ENCODE measurements at regions not wholly inside any gene's neighbourhood (a gene's known extent, or its start where the extent isn't known, plus 50 kb on each side); places are given as distances from the start of the nearest gene placed in this dataset.
"Not testable (repeated sequence)": the region's sequence is repeated elsewhere in the genome, so short reads cannot be mapped to it uniquely, and the experiment has no call there.

DNA sequence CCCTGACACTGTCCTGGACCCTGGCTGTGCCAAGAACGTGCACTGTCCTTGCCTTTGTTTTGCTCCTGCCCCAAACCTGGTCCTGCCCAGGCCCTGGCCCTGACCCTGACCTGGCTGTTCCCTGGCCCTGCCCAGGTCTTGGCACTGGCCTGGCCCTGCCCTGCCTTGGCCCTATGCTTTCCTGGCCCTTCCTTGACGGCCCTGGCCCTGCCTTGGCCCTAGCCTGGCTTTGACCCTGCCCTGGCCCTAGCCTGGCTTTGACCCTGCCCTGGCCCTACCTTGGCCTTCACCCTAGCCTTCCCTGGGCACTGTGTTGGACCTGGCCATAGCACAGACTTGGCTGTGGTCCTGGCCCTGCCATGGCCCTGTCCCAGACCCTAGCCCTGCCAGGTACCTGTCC lies 252.9 kb downstream of the TP53TG3F start:
- not testable (repeated sequence) for DNase-seq

DNA sequence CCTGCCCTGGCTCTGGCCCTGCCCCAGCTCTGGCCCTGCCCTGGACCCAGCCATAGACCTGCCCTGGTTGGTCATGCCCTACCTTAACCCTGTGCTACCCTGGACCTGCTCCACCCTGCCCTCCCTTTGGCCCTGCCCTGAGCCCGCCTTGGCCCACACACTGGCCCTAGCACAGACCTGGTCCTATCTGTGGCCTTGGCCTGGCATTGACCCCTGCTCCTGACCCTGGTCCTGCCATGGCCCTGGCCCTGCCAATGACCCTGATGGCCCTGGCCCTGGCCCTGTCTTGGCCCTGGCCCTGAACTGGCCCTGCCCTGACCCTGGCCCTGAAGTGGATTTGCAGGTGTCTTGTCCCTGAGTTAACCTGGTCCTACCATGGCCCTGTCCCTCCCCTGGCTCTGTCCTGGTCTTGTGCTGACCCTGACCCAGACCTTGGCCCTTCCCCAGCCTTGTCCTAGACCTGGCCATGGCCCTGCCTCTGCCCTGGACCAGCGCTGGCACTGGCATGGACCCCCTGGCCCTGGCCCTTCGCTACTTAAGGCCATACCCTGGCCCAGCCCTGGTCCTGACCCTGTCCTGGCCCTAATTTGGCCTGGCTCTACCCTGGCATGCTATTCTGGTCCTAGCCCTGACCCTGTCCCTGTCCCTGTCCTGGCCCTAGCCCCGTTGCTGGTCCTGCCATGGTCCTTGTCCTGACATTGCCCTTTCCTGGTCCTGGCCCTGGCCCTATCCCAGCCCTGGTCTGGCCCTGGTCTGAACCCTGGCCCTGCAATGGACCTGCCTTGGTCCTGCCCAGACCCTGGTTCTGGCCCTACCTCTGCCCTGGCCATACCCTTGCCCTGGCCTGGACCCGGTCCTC lies 253.7 kb downstream of the TP53TG3F start:
- DNase-seq = not testable (repeated sequence)

DNA sequence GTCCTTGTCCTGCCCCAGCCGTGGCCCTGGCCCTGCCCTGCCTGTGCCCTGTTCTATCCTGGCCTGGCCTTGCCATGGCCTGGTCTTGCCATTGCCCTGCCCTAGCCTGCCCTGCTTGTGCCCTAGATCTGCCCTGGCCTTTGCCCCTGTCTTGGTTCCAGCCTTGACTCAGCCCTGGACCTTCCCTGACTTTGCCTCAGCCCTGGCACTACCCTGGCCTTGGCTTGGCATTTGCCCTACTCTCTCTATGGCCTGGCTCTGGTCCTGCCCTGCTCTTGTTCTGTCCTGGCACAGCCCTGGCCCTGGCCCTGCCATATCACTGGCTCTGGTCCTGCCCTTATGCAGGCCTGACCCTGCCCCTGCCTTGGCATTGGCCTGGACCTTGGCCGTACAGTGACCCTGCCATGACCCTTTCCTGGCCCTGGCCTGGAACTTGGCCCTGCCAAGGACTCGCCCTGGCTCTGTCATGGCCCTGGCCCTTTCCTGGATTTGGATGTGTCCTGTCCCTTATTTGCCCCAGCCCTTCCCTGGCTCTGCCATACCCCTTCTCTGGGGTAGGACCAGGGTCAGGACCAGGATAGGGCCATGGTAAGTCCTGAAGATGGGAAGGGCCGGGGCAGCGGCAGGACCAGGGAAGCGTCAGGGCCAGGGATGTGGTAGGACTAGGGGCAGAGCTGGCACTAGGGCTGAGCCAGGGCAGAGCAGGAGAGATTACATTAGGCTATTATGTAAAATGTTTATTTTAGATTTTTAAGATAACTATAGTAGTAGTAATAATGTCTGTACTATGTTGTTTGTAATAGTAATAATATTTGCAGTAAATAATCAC lies 254.5 kb downstream of the TP53TG3F start:
- DNase-seq = not testable (repeated sequence)

DNA sequence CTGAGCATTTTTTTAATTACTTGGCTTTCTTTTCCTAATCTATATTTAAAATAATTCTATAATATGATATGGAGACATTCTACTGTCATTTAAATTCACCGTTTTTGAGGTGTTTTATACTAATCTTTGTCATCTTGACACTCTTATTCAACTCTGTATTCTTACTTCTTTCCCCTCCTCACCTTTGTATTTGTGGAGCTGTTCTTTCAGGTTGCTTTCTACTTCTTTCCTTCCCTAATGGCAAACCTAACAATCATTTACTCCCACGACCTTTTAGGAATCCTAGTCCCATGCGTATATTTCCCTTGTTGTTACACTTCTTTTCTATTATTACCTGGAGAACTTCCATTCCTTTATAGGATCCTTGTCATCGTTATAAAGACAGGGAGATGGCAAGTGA lies 271.8 kb downstream of the TP53TG3F start:
- DNase-seq = not testable (repeated sequence)

DNA sequence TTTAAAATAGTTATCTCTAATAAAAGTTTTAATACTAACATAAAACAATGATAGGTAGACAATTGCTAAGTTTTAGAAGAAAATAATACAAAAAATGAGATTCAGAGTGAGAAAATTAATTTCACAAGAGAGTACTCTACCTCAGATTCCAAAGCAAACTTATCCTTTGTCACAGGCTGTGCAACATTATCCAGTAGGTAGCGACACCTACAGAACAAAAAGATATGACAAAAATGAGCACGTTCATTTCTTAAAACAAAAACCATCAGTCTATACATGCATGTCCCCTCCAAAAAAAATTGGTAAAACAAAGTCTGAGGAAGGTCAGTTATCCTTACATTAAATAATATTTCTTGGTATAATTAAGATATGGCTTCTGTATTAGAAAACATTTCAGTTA lies 275.2 kb downstream of the TP53TG3F start:
- DNase-seq = not testable (repeated sequence)

DNA sequence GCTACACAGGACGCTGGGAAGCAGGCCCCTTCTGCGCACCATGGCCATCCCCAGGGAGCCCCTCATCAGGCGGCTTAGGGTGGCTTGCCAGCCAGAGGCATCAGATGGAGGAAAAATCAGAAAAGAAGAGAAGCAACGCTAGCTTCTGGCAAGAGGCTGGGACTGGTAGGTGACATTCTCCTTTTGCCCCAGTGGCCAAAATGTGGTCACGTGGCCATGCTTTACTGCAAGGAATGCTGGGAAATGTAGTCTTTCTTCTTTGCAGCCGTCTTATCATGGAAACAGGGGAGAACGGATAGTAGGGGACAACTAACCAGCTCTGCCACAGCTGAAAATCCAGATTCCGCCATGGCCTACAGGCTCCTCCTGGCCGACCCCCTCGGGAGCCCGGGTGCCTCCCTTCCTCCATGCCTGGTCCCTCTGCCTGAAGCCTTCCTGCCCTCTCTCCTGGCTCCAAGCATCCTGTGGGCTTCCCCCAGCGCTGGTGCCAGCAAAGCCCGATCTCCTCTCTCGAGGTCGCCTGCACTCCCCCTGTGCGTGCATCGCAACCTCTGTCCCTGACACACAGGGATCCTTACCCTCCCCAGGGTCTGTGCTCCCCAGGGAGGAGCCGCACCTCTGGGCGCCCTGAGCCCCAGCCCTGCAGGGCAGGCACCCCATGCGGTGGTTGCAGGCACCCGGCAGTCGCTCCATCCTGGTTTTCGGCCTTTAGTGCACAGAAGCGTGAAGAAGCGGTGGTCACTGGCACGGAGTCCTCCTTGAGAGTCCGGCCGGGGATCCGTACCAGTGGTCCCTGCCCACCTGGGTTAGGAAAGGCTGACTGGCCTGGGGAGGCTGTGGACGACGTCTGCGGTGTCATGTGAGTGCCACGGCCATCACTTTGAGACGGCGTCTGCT lies 307.7 kb downstream of the TP53TG3F start:
- not testable (repeated sequence) for DNase-seq

DNA sequence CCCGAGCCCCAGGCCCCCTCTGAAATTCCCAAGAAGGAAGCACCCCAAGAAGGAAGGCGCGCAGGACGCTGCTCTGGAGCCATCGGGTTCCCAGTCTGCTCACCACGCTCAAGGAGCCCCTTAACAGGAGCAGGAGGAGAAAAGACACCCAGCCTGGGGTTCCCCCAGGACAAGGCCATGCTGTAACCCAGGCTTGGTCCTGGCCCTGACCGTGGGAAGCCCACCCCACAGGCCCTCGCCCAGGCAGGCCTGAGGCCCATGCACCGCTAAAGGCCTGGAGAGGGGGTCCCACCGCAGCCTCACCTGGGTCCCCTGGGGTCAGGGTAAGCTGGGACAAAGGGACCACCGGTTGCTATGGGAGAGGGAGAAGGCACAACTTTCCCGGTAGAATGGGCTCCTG lies 309.3 kb downstream of the TP53TG3F start:
- not testable (repeated sequence) for DNase-seq

DNA sequence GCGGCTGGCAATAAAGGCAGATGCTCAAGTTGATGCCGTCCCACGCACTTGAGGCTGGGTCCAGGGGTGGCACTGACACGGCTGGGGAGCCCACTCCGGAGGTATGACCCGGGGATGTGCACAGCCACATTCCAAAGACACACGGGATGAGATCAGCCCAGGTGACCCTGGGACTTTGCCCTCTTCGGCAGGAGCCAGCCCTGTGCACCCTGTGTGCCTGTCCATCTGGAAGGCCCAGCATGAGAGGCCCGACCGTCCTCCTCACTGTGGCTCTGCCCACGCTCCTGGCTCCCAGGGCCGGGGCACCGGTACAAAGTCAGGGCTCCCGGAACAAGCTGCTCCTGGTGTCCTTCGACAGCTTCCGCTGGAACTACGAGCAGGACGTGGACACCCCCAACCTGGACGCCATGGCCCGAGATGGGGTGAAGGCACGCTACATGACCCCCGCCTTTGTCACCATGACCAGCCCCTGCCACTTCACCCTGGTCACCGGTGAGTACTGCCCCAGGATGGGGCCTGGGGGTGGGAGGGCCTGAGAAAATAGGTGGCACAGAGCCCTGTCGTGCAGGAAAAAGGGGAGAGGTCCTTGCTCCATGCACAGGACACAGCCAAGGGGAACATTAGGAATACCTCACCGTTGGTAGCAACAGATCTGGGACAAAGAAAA lies 309.9 kb downstream of the TP53TG3F start:
- not testable (repeated sequence) for DNase-seq

DNA sequence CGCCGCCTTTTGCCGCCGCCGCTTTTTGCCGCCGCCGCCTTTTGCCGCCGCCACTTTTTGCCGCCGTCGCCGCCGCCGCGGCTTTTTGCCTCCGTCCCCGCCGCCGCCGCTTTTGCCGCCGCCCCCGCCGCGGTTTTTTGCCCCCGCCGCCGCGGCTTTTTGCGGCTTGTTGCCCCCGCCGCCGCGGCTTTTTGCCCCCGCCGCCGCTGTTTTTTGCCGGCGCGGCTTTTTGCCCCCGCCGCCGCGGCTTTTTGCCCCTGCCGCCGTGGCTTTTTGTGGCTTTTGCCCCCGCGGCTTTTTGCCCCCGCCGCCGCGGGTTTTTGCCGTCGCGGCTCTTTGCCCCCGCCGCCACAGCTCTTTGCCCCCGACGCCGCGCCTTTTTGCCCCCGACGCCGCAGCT lies 311.1 kb downstream of the TP53TG3F start:
- not testable (repeated sequence) for DNase-seq

DNA sequence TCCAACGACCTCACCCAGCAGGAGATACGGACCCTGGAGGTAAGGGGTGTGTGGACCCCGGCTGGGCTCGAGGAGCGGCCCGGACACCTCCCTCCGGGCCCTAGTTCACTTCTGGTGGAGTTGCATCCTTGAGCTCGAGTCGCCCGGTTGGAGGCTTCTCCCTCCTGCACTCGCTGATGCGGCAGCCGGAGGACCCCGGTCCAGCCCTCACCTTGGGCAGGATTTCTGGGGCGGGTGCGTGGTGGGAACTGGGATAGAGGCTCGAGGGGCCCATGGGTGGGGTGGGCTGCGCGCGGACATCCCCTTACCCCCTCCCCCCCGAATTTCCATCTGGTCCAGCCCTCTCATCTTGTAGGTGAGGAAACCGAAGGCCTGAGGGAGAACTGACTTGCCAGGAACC lies 311.8 kb downstream of the TP53TG3F start:
- not testable (repeated sequence) for DNase-seq

DNA sequence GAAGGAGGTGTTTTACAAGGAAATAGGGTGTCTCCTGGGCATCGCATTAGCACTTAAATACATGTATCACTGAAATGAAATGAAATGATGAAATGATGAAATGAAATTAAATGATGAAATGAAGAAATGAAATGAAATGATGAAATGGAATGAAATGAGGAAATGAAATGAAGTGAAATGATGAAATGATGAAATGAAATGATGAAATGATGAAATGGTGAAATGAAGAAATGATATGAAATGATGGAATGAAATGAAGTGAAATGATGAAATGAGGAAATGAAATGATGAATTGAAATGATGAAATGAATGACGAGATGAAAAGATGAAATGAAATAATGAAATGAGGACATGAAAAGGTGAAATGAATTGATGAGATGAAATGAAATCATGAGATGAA lies 314.6 kb downstream of the TP53TG3F start:
- not testable (repeated sequence) for DNase-seq

DNA sequence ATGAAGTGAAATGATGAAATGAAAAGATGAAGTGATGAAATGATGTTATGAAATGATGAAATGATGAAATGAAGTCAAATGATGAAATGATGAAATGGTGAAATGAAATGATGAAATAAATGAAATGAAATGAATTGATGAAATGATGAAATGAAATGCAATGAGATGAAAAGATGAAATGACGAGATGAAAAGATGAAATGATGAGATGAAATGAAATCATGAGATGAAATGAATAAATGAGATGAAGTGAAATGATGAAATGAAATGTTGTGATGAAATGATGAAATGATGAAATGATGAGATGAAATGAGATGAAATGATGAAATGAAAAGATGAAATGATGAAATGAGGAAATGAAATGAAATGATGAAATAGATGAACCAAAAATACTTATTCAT lies 315.3 kb downstream of the TP53TG3F start:
- DNase-seq = not testable (repeated sequence)

DNA sequence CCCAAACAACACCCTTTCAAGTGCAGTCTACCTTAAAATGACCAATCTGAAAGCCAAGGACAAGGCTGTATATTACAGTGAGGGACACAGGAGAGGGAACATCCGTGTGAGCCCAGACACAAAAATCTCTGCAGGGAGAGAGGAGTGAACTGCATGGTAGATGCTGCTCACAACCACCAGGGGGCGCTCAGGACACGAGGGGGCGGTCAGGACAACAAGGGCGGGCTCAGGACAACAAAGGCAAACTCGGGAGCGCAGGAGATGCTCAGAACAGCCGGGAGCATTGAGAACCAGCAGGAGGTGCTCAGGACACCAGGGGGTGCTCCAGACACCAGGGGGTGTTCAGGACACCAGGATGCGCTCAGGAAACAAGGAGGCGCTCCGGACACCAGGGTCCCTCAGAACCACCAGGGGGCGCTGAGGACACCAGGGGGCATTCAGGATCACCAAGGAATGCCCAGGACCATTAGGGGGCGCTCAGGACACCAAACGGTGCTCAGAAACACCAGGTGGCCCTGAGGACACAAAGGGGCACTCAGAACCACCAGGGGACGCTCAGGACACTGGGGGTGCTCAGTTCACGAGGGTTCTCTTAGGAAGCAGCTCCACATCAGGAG lies 357.0 kb downstream of the TP53TG3F start:
- not testable (repeated sequence) for DNase-seq

DNA sequence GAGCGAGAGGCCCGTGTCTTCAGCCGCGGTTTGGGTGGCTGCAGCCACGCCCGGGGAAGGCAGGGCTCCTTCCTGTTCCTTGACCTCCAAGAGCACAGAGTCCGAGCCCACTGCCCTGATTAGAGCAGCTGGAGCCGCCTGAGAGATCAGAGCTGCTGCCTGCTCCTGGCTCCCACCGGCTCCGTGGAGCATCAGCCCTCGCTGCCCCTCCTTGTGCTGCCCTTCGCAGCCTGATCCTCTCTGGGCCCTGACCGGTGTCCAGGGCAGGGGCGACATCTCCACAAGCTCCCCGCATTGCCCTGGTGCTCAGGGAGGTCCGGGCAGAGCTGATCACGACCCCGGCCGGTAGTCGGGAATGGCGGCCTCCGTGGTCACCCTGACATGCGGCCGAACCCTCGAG lies 365.3 kb downstream of the TP53TG3F start:
- not testable (repeated sequence) for DNase-seq

DNA sequence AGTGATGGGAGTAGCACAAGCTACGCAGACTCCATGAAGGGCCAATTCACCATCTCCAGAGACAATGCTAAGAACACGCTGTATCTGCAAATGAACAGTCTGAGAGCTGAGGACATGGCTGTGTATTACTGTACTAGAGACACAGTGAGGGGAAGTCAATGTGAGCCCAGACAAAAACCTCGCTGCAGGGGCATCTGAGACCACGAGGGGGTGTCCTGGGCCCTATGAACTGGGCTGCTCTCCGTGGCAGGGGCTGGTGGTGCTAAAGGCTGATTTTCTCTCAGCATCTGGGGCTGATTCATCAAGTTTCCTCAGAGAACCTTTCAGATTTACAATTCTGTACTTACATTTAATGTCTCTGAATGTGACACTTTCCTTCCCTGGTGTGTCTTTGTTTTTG lies 368.1 kb downstream of the TP53TG3F start:
- DNase-seq = not testable (repeated sequence)

DNA sequence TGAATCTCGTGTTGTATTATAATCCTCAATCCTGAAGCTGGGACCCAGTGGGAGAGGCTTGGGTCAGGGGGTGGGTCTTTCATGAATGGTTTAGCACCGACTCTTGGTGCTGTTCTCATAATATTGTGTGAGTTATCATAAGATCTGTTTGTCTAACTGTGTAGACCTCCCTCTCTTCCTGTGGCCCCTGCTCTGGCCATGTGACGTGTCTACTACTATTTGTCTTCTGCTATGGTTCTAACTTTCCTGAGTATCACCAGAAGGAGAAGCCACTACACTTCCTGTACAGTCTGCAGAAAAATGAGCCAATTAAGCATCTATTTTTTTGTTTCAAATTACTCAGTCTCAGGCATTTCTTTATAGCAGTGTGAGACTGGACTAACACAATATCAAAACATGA lies 379.7 kb downstream of the TP53TG3F start:
- not testable (repeated sequence) for DNase-seq

DNA sequence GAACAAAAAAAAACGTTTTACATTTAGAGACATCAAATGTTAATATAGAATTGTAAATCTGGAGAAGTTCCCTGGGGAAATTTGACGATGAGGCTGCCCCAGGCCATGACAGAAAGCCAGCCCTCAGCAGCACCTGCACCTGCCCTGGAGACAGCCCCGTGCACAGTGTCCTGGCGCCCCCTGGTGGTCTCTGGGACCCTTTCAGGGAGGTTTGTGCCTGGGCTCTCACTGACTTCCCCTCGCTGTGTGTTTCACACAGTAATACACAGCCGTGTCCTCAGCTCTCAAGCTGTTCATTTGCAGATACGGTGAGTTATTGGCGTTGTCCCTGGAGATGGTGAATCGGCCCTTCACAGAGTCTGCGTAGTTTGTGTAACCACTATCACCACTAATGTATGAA lies 385.1 kb downstream of the TP53TG3F start:
- DNase-seq = peak in 1 of 2 experiments; percentile 1

All from stimulated activated CD4-positive, alpha-beta T cell treated with anti-CD3 and anti-CD28 coated beads, Interleukin-4, amount 100 ng/mL, for 4 hours (primary cell).